HG03457 (cell line): ENCODE measurements at regions not wholly inside any gene's neighbourhood (a gene's known extent, or its start where the extent isn't known, plus 50 kb on each side); places are given as distances from the start of the nearest gene placed in this dataset.
"Not testable (repeated sequence)": the region's sequence is repeated elsewhere in the genome, so short reads cannot be mapped to it uniquely, and the experiment has no call there.

Experiments
- ATAC-seq: cut with Tn5 transposase; IDR thresholded peaks from one replicate; pipeline ENCODE4 v1.9.1; 2021; ENCODE audit warnings: moderate number of reproducible peaks; ENCODE audit not compliant: unreplicated experiment

DNA sequence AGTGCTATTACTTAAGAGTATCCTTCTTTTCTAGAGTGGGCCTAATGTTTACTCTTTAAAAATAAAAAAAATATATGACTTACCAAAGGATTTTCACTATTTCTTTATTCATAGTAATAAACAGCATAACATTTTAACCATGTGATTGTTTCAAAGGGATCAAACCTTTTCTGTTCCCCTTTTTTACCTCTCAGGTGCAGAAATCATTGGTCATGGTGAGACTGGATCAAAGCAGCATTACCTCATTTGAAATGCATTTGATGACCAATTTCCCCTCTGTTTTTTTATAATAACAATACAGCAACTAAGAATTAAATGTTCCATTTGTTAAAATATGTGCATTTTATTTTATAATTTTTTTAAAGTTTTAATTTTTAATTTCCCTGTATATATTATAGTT is 598.0 kb upstream of the RGMB start:
- no peak for ATAC-seq

DNA sequence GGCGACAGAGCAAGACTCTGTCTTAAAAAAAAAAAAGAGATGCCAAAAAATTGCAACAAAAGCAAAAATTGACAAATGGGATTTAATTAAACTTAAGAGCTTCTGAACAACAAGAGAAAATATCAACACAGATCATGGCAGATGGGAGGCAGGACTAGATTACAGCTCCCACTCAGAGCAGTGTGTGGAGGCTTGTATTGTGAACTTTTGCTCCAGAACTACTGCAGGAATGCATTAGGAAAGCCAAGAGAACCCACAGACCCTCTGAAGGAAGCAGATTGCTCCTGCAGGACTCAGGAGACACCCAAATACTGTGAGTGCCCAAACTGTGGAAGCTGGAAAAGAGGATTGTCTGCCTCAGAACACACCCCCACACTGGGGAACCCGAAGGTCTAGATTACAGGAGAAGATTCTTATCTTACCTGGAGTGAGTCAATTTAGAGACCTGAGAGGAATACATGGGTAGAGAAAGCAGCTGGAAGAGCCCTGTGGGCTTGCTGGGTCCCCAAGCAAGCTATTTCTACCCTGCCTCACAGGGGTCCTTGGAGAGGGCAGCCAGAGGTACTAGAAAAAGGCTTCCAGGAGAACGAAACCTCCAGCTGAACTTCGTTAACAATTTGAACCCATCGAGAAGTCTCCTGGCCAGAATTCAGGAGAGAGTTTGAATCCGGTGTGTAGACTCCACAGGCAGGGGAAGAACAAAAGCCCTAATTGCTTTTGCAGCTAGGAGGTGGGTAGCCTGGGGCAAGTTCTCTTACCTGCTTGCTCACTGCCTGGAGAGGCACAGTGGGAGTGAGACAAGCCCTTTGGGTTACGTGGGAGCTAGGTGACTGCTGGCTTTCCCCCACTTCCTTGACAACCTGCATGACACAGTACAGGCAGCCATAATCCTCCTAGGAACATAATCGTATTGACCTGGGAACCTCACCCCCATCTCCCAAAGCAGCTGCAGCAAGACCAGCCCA is 593.4 kb upstream of the RGMB start:
- no peak for ATAC-seq

DNA sequence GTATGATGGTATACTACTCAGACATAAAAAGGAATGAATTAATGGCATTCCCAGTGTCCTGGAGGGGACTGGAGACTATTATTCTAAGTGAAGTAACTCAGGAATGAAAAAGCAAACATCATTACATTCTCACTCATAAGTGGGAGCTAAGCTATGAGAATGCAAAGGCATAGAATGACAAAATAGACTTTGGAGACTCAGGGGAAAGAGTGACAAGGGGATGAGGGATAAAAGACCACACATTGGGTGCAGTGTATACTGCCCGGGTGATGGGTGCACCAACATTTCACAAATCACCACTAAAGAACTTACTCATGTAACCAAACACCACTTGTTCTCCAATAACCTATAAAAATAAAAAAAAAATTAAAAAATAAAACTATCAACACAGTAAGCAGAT is 587.3 kb upstream of the RGMB start:
- ATAC-seq: no peak

DNA sequence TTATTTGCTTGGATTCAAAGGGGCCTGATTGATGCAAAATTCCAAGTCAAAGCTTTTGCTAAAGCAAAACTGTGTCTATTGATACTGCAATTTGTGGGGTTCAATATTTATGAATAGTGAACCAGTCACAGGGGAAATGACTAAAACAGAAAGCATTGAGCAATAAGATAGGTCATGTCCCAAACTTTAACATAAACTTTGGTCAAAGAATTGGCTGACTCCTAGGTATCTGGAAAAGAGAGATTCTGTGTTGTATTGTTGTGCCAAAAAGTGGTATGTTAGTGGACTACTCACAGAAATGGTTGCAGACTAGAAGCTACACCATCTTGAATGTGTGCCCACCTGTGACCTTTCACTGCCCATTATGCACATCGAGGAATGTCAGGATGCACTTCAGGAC is 585.5 kb upstream of the RGMB start:
- no peak for ATAC-seq

DNA sequence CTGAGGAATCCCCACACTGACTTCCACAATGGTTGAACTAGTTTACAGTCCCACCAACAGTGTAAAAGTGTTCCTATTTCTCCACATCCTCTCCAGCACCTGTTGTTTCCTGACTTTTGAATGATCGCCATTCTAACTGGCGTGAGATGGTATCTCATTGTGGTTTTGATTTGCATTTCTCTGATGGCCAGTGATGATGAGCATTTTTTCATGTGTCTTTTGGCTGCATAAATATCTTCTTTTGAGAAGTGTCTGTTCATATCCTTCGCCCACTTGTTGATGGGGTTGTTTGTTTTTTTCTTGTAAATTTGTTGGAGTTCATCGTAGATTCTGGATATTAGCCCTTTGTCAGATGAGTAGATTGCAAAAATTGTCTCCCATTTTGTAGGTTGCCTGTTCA is 583.1 kb upstream of the RGMB start:
- not testable (repeated sequence) for ATAC-seq

DNA sequence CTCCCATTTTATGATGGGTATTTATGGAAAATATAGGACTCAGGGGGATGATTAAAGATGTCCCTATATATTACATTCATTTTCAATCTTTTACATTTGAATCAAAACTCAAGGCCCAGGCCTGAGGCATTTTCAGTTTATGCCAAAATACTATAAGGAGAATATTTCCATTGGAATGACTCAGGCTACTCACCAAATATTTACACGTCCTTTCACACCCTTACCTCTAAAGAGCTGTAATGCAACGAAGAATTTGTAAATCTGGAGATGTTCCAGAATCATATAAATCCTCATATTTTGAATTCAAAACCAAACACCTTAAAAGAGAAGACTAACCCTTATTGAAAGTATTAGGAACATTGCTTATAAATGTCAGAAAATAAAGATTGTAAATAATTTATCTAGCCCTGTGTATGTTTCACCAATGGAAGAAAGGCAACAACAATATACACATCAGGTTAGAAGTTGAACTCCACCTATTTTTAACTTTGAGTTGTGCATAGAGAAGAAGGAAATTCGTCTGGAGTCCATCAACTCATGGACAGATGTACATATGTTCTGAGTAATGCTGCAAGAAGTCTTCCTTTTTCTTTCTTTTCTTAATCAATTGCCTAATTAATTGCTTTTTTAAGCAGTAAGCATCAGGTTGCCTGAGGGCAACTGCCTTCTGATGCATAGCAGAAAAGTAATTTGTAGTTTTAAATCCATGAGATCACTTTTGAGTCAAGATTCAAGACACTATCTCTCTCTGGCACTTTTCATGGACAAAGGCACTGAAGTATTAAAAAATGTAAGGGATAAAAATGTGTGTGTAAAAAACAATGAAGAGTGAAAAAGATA is 579.3 kb upstream of the RGMB start:
- no peak for ATAC-seq

DNA sequence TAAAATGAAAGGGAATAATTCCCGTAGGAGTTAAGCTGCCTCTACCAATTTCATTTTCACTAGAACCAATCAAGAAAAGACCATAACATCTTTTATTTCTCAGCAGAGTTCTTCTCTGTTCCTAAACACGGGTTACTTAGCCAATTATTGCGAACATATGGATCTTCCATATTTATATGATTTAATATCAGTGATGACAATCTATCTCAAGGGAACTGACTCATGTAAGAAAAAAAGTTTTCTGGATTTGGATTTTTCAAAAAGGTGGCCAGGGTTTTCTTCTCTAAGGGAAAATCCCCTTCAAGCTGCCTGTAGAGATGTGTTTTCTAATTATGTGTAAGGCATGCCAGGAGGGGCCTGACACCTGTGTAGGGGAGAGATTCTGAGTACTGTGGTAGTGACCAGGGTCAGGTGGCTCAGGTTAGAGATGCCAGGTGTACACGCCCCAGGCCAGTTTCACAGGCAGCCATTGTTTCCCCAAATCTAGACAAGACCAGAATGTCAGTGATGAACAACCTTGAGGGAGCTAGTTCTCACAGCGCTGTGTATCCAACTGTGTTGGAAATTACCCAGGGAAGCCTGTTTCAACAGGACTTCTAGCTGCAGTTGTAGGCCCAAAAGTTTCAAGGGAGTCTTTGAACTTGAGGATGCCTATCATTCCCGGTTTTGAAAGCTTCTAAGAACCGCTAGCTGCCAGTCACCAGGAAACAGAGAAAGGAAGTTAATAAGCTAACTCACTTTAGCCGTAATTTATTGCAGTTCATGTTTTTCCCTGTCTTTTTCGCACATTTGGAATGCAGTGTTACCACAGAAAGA is 572.5 kb upstream of the RGMB start:
- ATAC-seq: no peak

DNA sequence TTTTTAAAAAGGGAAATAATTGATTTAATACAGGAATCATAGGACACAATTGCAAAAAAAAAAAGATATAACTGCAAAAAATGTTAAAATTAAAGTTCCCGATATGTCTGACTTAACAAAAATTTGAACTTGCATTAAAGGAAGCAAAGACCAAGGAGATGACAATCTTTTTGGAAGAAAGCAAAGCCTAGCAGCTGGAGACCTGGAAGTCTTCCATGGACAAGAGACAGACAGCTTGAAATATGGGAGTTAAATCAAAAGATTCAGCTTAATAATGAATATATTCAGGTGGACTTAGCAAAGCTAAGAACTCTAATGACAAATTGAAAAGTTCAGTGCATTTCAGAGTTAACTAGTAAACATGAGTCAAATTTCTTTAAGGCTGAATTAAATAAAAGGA is 568.7 kb upstream of the RGMB start:
- ATAC-seq: no peak

DNA sequence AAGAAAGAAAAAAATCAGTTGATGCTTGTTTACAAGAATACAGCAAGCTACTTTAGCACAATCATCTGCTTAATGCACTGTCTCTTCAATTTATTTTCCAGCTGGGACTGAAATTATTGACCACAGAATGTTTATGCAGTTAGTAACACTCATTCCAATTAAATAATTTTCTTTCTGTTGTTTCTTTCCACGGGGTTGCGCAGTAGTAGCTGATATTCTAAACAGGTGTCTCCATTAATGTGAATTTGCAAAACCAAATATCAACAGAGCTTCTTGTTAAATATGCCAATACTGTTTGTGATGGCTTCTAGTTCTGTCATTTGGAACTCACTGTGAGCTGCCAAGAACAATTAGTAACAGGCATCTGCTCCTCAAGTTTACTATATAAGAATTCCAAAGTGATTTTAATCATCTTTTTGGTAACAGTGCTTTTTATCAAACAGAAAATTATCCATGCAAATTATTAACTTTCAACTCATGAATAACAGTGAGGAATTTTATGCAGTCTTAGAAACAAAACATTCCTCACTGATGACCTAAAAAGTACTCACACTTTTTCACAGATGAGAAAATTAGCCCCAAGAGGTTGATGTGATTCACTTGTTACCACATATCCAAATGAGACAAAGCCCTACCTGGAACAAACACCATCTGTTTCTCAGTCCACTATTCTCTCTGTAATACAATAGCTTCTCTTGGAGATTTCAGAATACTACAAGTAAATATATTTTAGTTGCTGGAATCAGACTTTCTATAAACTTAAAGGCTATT is 567.6 kb upstream of the RGMB start:
- ATAC-seq: no peak

DNA sequence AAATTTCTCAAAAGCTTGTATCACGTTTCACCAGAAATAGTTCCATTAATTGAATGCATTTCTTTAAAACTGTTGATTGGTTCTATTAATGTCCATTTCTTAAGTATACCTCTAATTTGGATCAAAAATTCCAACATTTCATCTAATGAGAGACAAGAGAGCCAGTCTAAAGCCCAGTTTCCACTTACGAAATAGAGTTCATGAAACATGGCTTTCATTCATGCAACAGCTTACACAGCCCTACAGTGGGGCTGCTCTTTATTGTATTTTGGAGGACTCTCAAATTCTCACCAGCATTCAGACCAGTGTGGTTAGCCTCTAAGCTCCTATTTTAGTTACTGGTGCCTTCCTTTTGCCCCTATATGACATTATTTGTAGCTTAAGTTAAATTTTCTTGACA is 566.9 kb upstream of the RGMB start:
- ATAC-seq: no peak

DNA sequence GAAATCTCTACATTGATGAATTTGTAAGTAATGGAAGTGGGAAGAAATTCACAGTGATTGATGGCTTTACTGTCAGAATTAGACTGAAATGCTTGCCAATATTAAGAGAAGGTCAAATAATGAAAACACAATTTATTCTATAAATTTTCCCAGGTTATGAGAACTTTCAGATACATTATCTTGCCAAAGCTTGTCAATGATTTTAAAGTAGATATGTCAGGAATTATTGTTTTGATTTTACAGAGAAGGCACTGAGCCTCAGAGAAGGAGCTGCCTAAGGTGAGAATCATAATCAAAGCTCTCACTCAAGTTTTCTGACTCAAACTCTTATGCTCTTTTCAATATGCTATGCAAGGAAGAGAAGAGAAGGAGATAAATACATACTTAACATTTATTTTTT is 564.0 kb upstream of the RGMB start:
- no peak for ATAC-seq

DNA sequence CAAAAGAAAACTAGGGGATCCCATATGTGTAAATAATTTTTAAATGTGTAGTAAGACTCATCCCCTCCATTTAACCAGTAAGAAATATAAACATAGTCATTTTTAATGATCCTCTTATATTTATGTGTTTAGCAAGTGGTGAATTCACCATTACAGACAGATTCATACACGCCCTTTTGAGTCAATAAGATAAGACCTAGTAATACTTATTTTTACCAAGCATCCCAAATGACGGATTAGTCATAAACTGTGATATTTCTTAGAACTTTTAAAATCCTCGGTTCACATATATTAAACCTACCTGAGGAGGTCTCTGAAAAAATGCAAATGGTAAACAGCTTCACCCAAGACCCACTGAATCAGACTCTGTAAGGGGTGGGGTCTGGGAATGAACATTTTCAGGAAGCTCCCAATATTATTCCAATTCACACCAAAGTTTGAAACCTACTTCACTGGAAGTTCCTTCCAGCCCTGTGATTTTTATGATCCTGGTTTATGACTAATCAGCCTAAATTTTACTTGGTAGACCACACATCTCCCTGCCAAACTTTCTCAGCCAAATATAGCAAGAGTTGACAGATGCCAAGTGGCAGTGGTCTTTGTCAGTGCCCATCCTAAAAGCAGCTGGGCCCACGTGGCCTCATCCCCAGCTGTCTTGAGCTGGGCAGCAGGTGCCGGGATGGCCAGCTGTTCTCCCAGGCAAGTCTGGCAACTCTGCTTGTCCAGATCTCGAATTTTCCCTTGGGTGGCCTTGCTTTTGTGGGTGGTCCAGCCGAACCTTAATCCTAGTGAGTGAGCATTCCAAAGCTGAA is 559.0 kb upstream of the RGMB start:
- ATAC-seq: no peak

DNA sequence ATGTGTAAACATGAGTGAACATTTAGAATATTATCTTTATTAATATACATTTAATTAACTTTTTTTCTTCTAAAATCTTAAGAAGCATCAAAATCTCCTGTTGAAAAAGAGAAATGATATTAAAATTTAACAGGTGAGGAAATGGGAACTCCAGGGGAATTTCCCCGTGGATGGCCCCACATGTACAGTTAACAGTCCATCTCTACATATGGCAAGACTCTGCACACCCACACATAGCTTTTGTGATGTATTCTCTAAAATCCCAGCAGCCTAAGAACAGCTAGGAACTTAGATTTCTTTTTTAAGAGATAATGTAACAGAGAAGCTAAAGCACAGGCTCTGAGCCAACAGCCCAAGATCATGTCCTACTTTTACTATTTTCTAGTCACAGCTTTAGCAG is 556.3 kb upstream of the RGMB start:
- ATAC-seq: peak; percentile 64

DNA sequence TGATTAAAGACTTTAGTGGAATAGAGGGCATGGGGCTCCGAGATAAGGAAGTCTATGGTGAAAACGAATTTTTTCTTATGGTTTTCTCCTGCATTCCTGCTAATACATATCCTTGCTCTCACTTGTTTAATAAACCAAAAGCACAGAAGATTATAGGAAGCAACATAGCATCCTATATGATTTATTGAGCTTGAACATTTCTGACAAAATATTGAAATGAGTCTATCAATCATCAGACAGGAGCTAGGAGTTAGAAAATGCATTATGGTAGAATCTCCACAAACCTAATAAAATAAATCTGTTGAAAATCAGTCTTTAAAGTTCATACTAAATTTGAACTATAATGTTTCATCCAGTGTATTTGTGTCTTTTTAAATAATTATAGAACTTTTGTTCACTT is 554.6 kb upstream of the RGMB start:
- ATAC-seq: no peak

DNA sequence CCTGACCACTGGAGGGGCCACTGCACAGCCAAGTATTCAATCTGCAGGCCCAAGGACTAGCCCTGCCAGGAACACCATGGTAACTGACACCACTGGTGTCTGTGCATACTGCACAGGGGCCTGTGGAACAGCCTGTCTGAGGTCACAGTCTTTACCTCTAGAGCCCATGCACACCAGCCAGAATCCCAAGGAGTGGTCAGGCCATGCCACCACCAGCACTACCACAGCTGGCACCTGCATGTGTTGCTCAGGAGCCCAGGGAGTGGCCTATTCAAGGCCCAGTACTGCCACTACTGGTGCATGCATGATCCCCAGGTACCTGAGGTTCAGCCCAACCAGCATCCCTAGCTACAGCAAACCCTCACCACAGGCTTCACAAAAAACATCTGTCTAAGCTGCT is 546.0 kb upstream of the RGMB start:
- ATAC-seq: no peak

DNA sequence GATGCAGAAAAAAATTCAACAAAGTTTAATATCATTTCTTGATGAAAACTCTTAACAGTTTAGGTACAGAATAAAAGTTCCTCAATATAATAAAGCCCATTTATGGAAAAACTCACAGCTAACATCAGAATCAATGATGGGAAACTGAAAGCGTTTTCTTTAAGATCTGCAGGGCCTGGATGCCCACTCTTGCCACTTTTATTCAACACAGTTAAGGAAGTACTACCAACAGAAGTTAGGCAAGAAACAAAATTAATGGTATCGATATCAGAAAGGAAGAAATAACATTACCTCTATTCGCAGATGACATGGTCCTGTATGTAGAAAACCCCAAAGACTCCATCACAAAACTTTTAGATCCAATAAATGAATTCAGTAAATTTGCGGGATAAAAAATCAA is 542.4 kb upstream of the RGMB start:
- no peak for ATAC-seq

DNA sequence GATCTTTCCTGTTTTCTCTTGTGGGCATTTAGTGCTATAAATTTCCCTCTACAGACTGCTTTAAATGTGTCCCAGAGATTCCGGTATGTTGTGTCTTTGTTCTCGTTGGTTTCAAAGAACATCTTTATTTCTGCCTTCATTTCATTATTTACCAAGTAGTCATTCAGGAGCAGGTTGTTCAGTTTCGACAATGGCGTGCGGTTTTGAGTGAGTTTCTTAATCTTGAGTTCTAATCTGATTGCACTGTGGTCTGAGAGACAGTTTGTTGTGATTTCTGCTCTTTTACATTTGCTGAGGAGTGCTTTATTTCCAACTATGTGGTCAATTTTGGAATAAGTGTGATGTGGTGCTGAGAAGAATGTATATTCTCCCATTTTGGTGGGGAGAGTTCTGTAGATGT is 535.7 kb upstream of the RGMB start:
- ATAC-seq: not testable (repeated sequence)

DNA sequence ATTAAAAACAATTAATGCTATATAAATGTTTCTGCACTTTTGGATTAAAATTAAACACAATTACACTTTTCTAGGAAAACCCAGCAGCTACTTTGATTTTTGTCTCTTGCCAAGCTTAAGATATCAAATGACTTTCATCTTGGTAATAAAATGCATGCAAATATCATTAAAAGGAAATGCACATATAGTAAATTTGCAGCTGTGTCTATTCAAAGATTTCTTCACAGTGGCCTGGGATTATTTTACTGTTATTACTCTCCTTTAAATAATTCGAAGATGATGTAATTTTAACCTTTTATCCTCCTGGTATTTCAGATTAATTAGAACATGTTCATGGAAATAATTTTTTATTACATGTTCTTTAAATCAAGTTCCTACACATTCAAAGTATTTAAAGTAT is 529.5 kb upstream of the RGMB start:
- no peak for ATAC-seq

DNA sequence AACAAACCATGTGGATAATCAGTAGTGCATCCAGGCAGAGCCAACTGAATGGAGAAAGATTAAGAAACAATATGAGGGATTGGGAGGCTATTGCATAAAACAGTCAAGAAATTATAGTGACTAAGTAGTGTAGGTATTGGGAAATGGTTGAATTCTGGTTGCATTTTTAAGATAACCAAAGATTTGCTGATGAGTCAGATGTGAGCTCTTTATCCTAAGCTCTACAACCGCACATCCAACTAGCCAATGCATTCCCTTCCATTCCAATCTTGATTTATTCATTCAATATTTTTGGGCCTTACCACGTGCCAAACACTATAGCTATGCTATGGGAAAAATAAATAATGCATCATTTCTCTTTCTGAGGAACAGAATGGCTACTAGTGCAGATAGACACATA is 524.5 kb upstream of the RGMB start:
- ATAC-seq: no peak

DNA sequence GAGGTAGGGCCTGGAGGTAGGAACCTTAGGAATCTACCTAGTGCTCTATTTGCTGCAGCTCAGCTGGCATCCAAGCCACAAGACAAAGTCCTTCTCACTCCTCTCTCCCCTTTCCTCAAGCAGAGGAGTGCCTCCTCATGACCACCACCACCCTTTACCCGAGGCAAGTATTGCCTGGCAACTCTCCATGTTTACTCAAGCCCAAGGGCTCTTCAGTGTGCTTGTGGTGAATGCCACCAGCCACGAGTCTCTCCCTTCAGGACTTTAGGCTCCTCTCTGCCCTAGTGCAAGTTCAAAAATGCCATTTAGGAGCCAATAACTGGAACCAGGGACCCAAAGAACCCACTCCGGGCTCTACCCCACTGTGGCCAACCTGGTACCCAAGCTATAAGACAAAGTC is 514.5 kb upstream of the RGMB start:
- no peak for ATAC-seq
